H1 (cell line): ENCODE measurements at regions not wholly inside any gene's neighbourhood (a gene's known extent, or its start where the extent isn't known, plus 50 kb on each side); places are given as distances from the start of the nearest gene placed in this dataset.

ENCODE experiments used
- CTCF ChIA-PET: fragments of 300-600 bp; sonication (Branson Sonifier 250); formaldehyde crosslinking; loops from one replicate; lab custom pipeline; 2021; ENCODE audit not compliant: partially characterized antibody; lab: Charles Lee
- POLR2A ChIA-PET: fragments of 300-600 bp; sonication (Branson Sonifier 250); formaldehyde crosslinking; loops from one replicate; lab custom pipeline; 2021; ENCODE audit warnings: inconsistent platforms; ENCODE audit not compliant: partially characterized antibody; lab: Charles Lee
- DNase-seq, 2 experiments: peaks; one replicate each; pipeline versions ENCODE4 v3.0.0 to v3.0.0-alpha.2; 2010 to 2022; ENCODE audit warnings: low spot score in 2 of 2, low read depth in 1 of 2, mixed read lengths in 1 of 2
- FAIRE-seq: peaks from 2 replicates; lab custom pipeline; 2011; peaks lifted over from hg19 to GRCh38; lab: Jason Lieb, UNC
- H2AFZ ChIP-seq: 2 replicates; pipeline ENCODE4 v1.8.1; 2012; ENCODE audit warnings: low read length, inconsistent platforms
- H2AK5ac ChIP-seq: 2 replicates; pipeline ENCODE4 v1.6.1; 2013; ENCODE audit warnings: low read depth, low read length
- H2BK120ac ChIP-seq: replicated peaks from 2 replicates; pipeline ENCODE3; 2013; ENCODE audit warnings: low read depth, low read length, inconsistent platforms
- H2BK12ac ChIP-seq: 2 replicates; pipeline ENCODE4 v1.6.1; 2013; ENCODE audit warnings: low read depth, low read length
- H2BK15ac ChIP-seq: 2 replicates; pipeline ENCODE4 v1.6.1; 2013; ENCODE audit warnings: low read length
- H2BK20ac ChIP-seq: 2 replicates; pipeline ENCODE4 v1.6.1; 2013; ENCODE audit warnings: low read length
- H2BK5ac ChIP-seq: 2 replicates; pipeline ENCODE4 v1.6.1; 2013; ENCODE audit warnings: low read depth, low read length
- H3K14ac ChIP-seq: 2 replicates; pipeline ENCODE4 v1.6.1; 2013; ENCODE audit warnings: inconsistent platforms; ENCODE audit not compliant: insufficient read length
- H3K18ac ChIP-seq: 2 replicates; pipeline ENCODE4 v1.6.1; 2013; ENCODE audit warnings: low read length; ENCODE audit errors: extremely low read depth
- H3K23ac ChIP-seq: 2 replicates; pipeline ENCODE4 v1.6.1; 2013; ENCODE audit warnings: inconsistent platforms; ENCODE audit not compliant: insufficient read length
- H3K23me2 ChIP-seq: 2 replicates; pipeline ENCODE4 v1.6.1; 2013; ENCODE audit warnings: low read depth, low read length
- H3K27ac ChIP-seq: 2 replicates; pipeline ENCODE4 v1.6.1; 2011; ENCODE audit warnings: low read depth, low read length, inconsistent platforms
- H3K27me3 ChIP-seq, 4 experiments: replicated peaks in 1 of 4; 1 replicate in 1 of 4; 2 replicates in 3 of 4; pipeline versions ENCODE4 v1.6.1 to v1.8.1; 2011 to 2013; ENCODE audit warnings: low read length in 3 of 4, mild to moderate bottlenecking in 3 of 4, inconsistent platforms in 2 of 4, mixed read lengths in 2 of 4, moderate library complexity in 1 of 4; ENCODE audit not compliant: control insufficient read depth in 3 of 4, insufficient read depth in 3 of 4; ENCODE audit errors: extremely low read depth in 1 of 4
- H3K36me3 ChIP-seq, 4 experiments: 2 replicates each; pipeline versions ENCODE4 v1.6.1 to v1.8.1; 2011 to 2013; ENCODE audit warnings: mild to moderate bottlenecking in 4 of 4, low read length in 3 of 4, moderate library complexity in 2 of 4, control low read depth in 1 of 4, inconsistent platforms in 1 of 4; ENCODE audit not compliant: insufficient read depth in 4 of 4, control insufficient read depth in 2 of 4
- H3K4ac ChIP-seq: replicated peaks from 2 replicates; pipeline ENCODE3; 2013; ENCODE audit warnings: low read length, low read depth, mixed read lengths, inconsistent platforms; ENCODE audit not compliant: insufficient read length
- H3K4me1 ChIP-seq, 4 experiments: replicated peaks in 1 of 4; 1 replicate in 1 of 4; 2 replicates in 3 of 4; pipeline versions ENCODE4 v1.6.1 to v1.8.1; 2011 to 2013; ENCODE audit warnings: low read length in 3 of 4, inconsistent platforms in 2 of 4, mixed read lengths in 1 of 4; ENCODE audit not compliant: insufficient read depth in 4 of 4, control insufficient read depth in 3 of 4
- H3K4me2 ChIP-seq, 2 experiments: 2 replicates each; pipeline versions ENCODE4 v1.6.1 to v1.8.1; 2011 to 2013; ENCODE audit warnings: low read depth in 2 of 2, low read length in 2 of 2, control low read depth in 1 of 2, inconsistent platforms in 1 of 2, mild to moderate bottlenecking in 1 of 2; ENCODE audit not compliant: insufficient read depth in 1 of 2
- H3K4me3 ChIP-seq, 4 experiments: fragments of 200-600, 300-600 bp in 1 of 4; sonication (generic), shearing (Covaris generic), sonication (Bioruptor Twin) in 1 of 4; 2 replicates each; pipeline versions ENCODE4 v1.5.1 to v1.8.1; 2011 to 2016; ENCODE audit warnings: low read length in 4 of 4, low read depth in 3 of 4, control low read depth in 2 of 4, inconsistent platforms in 2 of 4, mild to moderate bottlenecking in 2 of 4, mixed read lengths in 1 of 4, moderate library complexity in 1 of 4; ENCODE audit not compliant: insufficient read depth in 2 of 4; ENCODE audit errors: extremely low read depth in 1 of 4
- H3K56ac ChIP-seq: replicated peaks from 2 replicates; pipeline ENCODE3; 2013; ENCODE audit warnings: low read depth, mild to moderate bottlenecking, mixed read lengths, low read length, inconsistent platforms; ENCODE audit not compliant: insufficient read length
- H3K79me1 ChIP-seq: 2 replicates; pipeline ENCODE4 v1.6.1; 2013; ENCODE audit warnings: low read depth, low read length, control low read depth
- H3K79me2 ChIP-seq, 2 experiments: 2 replicates each; pipeline versions ENCODE4 v1.6.1 to v1.8.1; 2012 to 2013; ENCODE audit warnings: low read length in 2 of 2, mild to moderate bottlenecking in 2 of 2, inconsistent platforms in 1 of 2; ENCODE audit not compliant: insufficient read depth in 2 of 2, control insufficient read depth in 1 of 2
- H3K9ac ChIP-seq, 4 experiments: replicated peaks in 1 of 4; 1 replicate in 1 of 4; 2 replicates in 3 of 4; pipeline versions ENCODE4 v1.6.1 to v1.8.1; 2011 to 2013; ENCODE audit warnings: low read depth in 3 of 4, low read length in 3 of 4, control low read depth in 2 of 4, mild to moderate bottlenecking in 2 of 4, moderate library complexity in 2 of 4, inconsistent platforms in 1 of 4; ENCODE audit errors: extremely low read depth in 1 of 4
- H3K9me3 ChIP-seq, 2 experiments: 2 replicates each; pipeline versions ENCODE4 v1.6.1 to v1.8.1; 2012 to 2013; ENCODE audit warnings: mild to moderate bottlenecking in 2 of 2, moderate library complexity in 2 of 2, control low read depth in 1 of 2, inconsistent platforms in 1 of 2, low read depth in 1 of 2, low read length in 1 of 2, mixed read lengths in 1 of 2; ENCODE audit not compliant: insufficient read depth in 2 of 2
- H4K20me1 ChIP-seq, 2 experiments: replicated peaks in 1 of 2; 2 replicates each; pipeline versions ENCODE3 to v1.8.1; 2011 to 2013; ENCODE audit warnings: inconsistent platforms in 2 of 2, low read length in 2 of 2, mild to moderate bottlenecking in 1 of 2; ENCODE audit not compliant: insufficient read depth in 2 of 2, control insufficient read depth in 1 of 2
- H4K5ac ChIP-seq: 2 replicates; pipeline ENCODE4 v1.6.1; 2013; ENCODE audit warnings: low read length, low read depth, mixed read lengths, inconsistent platforms; ENCODE audit not compliant: insufficient read length
- H4K8ac ChIP-seq: 2 replicates; pipeline ENCODE4 v1.8.0; 2013; ENCODE audit warnings: mild to moderate bottlenecking, moderate library complexity, low read length, inconsistent platforms; ENCODE audit not compliant: insufficient read depth; ENCODE audit errors: extremely low read depth
- H4K91ac ChIP-seq: replicated peaks from 2 replicates; pipeline ENCODE3; 2013; ENCODE audit warnings: low read length, mixed read lengths, inconsistent platforms; ENCODE audit not compliant: insufficient read length
- RNF2 ChIP-seq: fragments of 200-900, 300-1000 bp; sonication (generic); IDR thresholded peaks from 2 replicates; pipeline ENCODE4 v1.7.1; 2016; ENCODE audit warnings: borderline replicate concordance, low read depth, mild to moderate bottlenecking, antibody characterized with exemption, low read length; ENCODE audit not compliant: poor library complexity, severe bottlenecking; ENCODE audit errors: missing control alignments
- SAP30 ChIP-seq: fragments of 300-600 bp; sonication (generic); IDR thresholded peaks from 2 replicates; pipeline ENCODE4 v1.7.1; 2012; ENCODE audit warnings: low read length, moderate library complexity, mild to moderate bottlenecking, inconsistent platforms; ENCODE audit not compliant: insufficient read depth, insufficient replicate concordance
- WGBS, 2 experiments: shearing (Covaris generic) in 1 of 2; methylation state at CpG; one replicate each; pipeline versions ENCODE4 v1.1.6 to v1.1.7; 2013 to 2015; ENCODE audit warnings: low lambda C conversion rate in 2 of 2, mixed read lengths in 2 of 2, inconsistent platforms in 1 of 2, low coverage in 1 of 2, missing lambda C conversion rate in 1 of 2; ENCODE audit not compliant: insufficient replicate concordance in 2 of 2, insufficient coverage in 1 of 2, insufficient read length in 1 of 2; ENCODE audit errors: extremely low coverage in 1 of 2, missing lambda C conversion rate in 1 of 2; 5-methylcytosine and 5-hydroxymethylcytosine counted together

GRCh38 chr3:168250415-168250861, 154.7 kb upstream of the GOLIM4 start:
- H3K4me1 ChIP-seq = peaks cover 0 to 4% (median 2%) of the 10 kb centered on the region in 4 experiments; a peak in 2 of 7 replicates
- CTCF ChIA-PET = interaction anchor here (0.6 to 2.0 kb wide), 12 partner anchors 8 to 325 kb away, joined by 3 to 7 read pairs (median 4); no protein-coding TSS in a partner anchor
- H3K56ac ChIP-seq = no peak overlapping the region
- H3K18ac ChIP-seq = 0 out of 2 replicates have a peak overlapping the region, but pooled peaks have one; percentile 3
- H2BK120ac ChIP-seq = no peak overlapping the region
- WGBS, 2 experiments = 4% methylated on average over 16 of the region's 16 CpGs; no CpG with 5 or more reads in 1 of the 2 experiments
- no peak overlapping the region for H2BK5ac ChIP-seq
- DNase-seq (no peak), FAIRE-seq (peak; percentile 19)
- H2AK5ac ChIP-seq = no peak overlapping the region
- no peak overlapping the region for H3K14ac ChIP-seq
- H3K36me3 ChIP-seq = peaks cover 0 to 8% (median 0%) of the 10 kb centered on the region in 4 experiments; a peak in 1 of 8 replicates
- TF ChIP-seq SAP30 = peak; percentile 42
- TF ChIP-seq RNF2 = no peak
- H2BK20ac ChIP-seq = no peak overlapping the region
- peak overlapping the region in 3 of 4 experiments; percentile 51 to 70 (median 65); a peak in 5 of 7 replicates for H3K9ac ChIP-seq
- H4K5ac ChIP-seq = no peak overlapping the region
- peak overlapping the region; percentile 95 for H3K4me2 ChIP-seq
- H2BK15ac ChIP-seq = no peak overlapping the region
- H3K27ac ChIP-seq = no peak overlapping the region
- peaks cover 9% of the 10 kb centered on the region in 2 experiments for H3K9me3 ChIP-seq
- H2BK12ac ChIP-seq = no peak overlapping the region
- no peaks in the 10 kb centered on the region for H4K20me1 ChIP-seq
- peak overlapping the region; percentile 47 to 84 (median 79) for H3K4me3 ChIP-seq
- H3K23me2 ChIP-seq = peaks cover 19% of the 10 kb centered on the region; the same call in 1 of the 2 replicates
- no peaks in the 10 kb centered on the region for H3K79me1 ChIP-seq
- no peak overlapping the region for H3K23ac ChIP-seq
- H4K91ac ChIP-seq = no peak overlapping the region
- no peak overlapping the region for H4K8ac ChIP-seq
- H3K27me3 ChIP-seq = peaks cover 0 to 10% (median 2%) of the 10 kb centered on the region in 4 experiments; a peak in 5 of 7 replicates
- H3K4ac ChIP-seq = no peak overlapping the region
- POLR2A ChIA-PET = interaction anchor here (0.5 to 1.8 kb wide), 4 partner anchors 13 to 446 kb away, joined by 3 to 10 read pairs (median 4); no protein-coding TSS in a partner anchor
- H3K79me2 ChIP-seq = peaks cover 0 to 17% of the 10 kb centered on the region in 2 experiments; a peak in 1 of 4 replicates
- H2AFZ ChIP-seq = peak overlapping the region; percentile 21
